Stomach (tissue), 8 donors: ENCODE measurements at regions not wholly inside any gene's neighbourhood (a gene's known extent, or its start where the extent isn't known, plus 50 kb on each side); places are given as distances from the start of the nearest gene placed in this dataset.
A peak's percentile ranks its signal among the peaks of the same experiment; 100 is the strongest.
"Not testable (repeated sequence)": the region's sequence is repeated elsewhere in the genome, so short reads cannot be mapped to it uniquely, and the experiment has no call there.

Experiments
- DNase-seq, 2 donors: peaks; one replicate each; pipeline versions ENCODE4 v3.0.0 to v3.0.0-alpha.2; 2013 to 2019
- H3K27ac ChIP-seq, 5 donors: fragments of 200-600 bp in 4 of 5; sonication (generic) in 4 of 5; one replicate each; pipeline ENCODE4 v1.5.1; 2013 to 2019; ENCODE audit warnings: mild to moderate bottlenecking in 1 of 5, moderate library complexity in 1 of 5
- H3K27me3 ChIP-seq, 3 donors: fragments of 200-600 bp; sonication (generic); one replicate each; pipeline ENCODE4 v1.5.1; 2017 to 2019; ENCODE audit warnings: mixed run types in 1 of 3
- H3K36me3 ChIP-seq, 4 donors: fragments of 200-600 bp; sonication (generic); 1 replicate in 3 of 4; 2 replicates in 1 of 4; pipeline ENCODE4 v1.5.1; 2016 to 2019
- H3K4me1 ChIP-seq, 4 donors: fragments of 200-600 bp; sonication (generic); one replicate each; pipeline ENCODE4 v1.5.1; 2016 to 2019
- H3K4me3 ChIP-seq, 4 donors: fragments of 200-600 bp; sonication (generic) in 3 of 4; one replicate each; pipeline ENCODE4 v1.5.1; 2016 to 2019; ENCODE audit warnings: mild to moderate bottlenecking in 1 of 4
- H3K9me3 ChIP-seq, 4 donors: fragments of 200-600 bp; sonication (generic); one replicate each; pipeline ENCODE4 v1.5.1; 2016 to 2019
- EP300 ChIP-seq: sonication (generic); formaldehyde crosslinking; IDR thresholded peaks from one replicate; pipeline ENCODE4 v1.6.1; 2017; ENCODE audit warnings: antibody characterized with exemption
- POLR2A ChIP-seq, 4 donors: fragments of 450-650 bp; IDR thresholded peaks; one replicate each; pipeline ENCODE4 v1.6.1; 2016; ENCODE audit warnings: antibody characterized with exemption in 4 of 4, control low read depth in 2 of 4, mild to moderate bottlenecking in 1 of 4, moderate library complexity in 1 of 4
- POLR2AphosphoS5 ChIP-seq, 3 donors: sonication (generic); formaldehyde crosslinking; IDR thresholded peaks; one replicate each; pipeline ENCODE4 v1.6.1; 2016; ENCODE audit warnings: antibody characterized with exemption in 3 of 3
- WGBS, 5 donors: extraction: QIAGEN DNeasy Blood & Tissue Kit in 3 of 5; methylation state at CpG; one replicate each; pipeline versions ENCODE4 v1.1.5 to v1.1.7; 2013 to 2018; 5-methylcytosine and 5-hydroxymethylcytosine counted together
- intact Hi-C: fragments of 100-400 bp; cut with DNase I; formaldehyde crosslinking; loops from one replicate; pipeline ENCODE4 v1.15.1; 2023; ENCODE audit warnings: low total_unique reads
- TF ChIP-seq, protein P1 (sequence below), 7 experiments: fragments of 450-650 bp in 4 of 7; fragments of 200-600 bp in 3 of 7; sonication (generic) in 3 of 7; IDR thresholded peaks; one replicate each; pipeline ENCODE4 v1.5.1; 2016 to 2019; ENCODE audit warnings: antibody characterized with exemption in 7 of 7, control low read depth in 2 of 7, mild to moderate bottlenecking in 1 of 7
- donor health status: healthy with polysubstance abuse.
- donor health status: Bipolar disorder and iron deficiency.
- donor health status: healthy.

DNA sequence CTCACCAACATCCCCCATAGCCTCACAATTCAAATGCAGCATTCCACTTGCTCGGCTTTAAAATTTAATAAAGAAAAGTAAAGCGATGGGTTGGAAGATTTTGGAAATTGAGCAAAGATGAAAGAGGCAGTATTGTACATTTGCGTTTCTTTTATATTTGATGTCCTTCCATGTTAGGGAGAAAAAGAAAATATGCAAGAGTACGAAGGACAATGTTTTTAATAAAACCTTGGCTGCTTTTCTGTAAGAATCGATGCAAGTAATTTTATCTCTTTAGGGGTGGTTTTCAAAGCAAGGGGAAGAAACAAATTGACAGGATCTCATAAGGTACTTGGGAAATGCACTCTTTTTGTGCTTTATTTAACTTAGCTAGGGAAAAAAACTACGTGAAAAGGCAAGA, 61.8 kb upstream of the TSC22D2 start:
- 83 to 88% (median 86%) methylated on average over 6 of the region's 6 CpGs for WGBS, 5 donors
- no peaks in the 10 kb centered on the region for H3K27me3 ChIP-seq
- intact Hi-C loops = no loop called here
- DNase-seq = no peak
- peaks cover 4 to 23% (median 9%) of the 10 kb centered on the region in 4 donors for H3K4me1 ChIP-seq
- no peaks in the 10 kb centered on the region for H3K9me3 ChIP-seq
- no peaks in the 10 kb centered on the region for H3K36me3 ChIP-seq
- TF ChIP-seq POLR2AphosphoS5 (IDR thresholded peaks at IDR 0.05) (no peak), EP300 (no peak), POLR2A (IDR thresholded peaks at IDR 0.05) (no peak)
- TF ChIP-seq, protein P1, sequence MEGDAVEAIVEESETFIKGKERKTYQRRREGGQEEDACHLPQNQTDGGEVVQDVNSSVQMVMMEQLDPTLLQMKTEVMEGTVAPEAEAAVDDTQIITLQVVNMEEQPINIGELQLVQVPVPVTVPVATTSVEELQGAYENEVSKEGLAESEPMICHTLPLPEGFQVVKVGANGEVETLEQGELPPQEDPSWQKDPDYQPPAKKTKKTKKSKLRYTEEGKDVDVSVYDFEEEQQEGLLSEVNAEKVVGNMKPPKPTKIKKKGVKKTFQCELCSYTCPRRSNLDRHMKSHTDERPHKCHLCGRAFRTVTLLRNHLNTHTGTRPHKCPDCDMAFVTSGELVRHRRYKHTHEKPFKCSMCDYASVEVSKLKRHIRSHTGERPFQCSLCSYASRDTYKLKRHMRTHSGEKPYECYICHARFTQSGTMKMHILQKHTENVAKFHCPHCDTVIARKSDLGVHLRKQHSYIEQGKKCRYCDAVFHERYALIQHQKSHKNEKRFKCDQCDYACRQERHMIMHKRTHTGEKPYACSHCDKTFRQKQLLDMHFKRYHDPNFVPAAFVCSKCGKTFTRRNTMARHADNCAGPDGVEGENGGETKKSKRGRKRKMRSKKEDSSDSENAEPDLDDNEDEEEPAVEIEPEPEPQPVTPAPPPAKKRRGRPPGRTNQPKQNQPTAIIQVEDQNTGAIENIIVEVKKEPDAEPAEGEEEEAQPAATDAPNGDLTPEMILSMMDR (IDR thresholded peaks at IDR 0.05) = no peak
- H3K27ac ChIP-seq = no peak overlapping the region
- no peak overlapping the region for H3K4me3 ChIP-seq

DNA sequence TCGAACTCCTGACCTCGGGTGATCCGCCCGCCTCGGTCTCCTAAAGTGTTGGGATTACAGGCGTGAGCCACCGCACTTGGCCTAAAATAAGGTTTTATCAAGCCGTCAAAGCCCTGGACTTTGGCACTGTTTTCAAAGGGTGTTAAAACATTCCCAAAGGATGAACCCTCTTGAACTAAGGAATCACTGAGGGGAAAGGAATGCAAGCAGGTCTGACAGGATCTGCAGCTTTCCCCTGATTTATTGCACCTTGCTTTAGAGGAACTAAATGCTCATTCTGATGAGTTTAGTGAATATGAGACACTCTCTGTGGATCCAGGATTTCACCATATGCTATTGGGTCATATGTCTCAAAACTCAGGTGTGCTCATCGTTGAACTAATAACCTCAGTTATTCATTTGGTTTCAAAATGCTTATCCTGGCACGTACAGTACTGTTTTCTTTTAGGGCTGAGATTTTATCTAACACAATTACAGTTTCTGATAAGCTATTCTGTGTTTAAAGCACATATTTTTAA, 63.0 kb upstream of the TSC22D2 start:
- H3K27me3 ChIP-seq = no peaks in the 10 kb centered on the region
- TF ChIP-seq POLR2AphosphoS5 (IDR thresholded peaks at IDR 0.05) (peak in 2 of 3 donors; percentile 49 to 81), POLR2A (IDR thresholded peaks at IDR 0.05) (no peak)
- peak; percentile 58 to 85 for DNase-seq
- H3K36me3 ChIP-seq = no peaks in the 10 kb centered on the region
- no peak overlapping the region for H3K27ac ChIP-seq
- peaks cover 4 to 23% (median 9%) of the 10 kb centered on the region in 4 donors for H3K4me1 ChIP-seq
- H3K9me3 ChIP-seq = no peaks in the 10 kb centered on the region
- no peak overlapping the region for H3K4me3 ChIP-seq
- intact Hi-C loops = no loop called here
- 35 to 66% (median 37%) methylated on average over 9 to 10 of the region's 10 CpGs for WGBS, 5 donors

DNA sequence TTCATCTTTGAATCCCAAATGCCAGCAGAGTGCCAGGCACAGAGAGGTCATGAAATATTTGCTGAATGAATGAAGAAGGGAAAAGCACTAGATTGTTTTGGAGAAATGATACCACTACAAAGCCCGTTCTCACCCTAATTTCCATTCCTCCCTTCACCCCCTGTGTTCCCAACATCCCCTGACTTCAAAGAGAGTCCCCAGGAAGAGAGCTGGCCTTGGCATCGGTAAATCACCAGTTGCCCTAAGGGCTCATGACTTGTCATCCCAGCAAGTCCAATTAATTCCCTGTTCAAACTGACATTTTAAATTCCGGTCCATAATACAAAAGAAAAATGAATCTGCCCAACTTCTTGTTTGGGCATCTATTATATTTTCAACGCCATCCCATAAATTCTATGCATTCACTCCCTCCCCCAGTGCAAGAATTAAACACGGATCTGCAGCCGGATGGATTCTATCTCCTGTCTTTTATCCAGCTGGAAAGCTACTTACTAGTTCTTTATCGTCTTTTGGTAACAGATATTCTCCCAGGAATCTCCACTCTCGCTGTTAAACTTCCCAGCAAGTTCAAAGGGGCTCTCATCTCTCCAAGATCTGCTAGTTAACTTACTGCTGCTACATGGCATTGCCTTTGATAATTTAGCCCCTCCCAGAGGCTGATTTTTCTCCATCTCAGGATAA, 63.9 kb upstream of the TSC22D2 start:
- intact Hi-C loops = no loop called here
- no peak overlapping the region for H3K4me3 ChIP-seq
- no peaks in the 10 kb centered on the region for H3K9me3 ChIP-seq
- peak in 1 of 2 donors; percentile 28 for DNase-seq
- peaks cover 4 to 23% (median 6%) of the 10 kb centered on the region in 4 donors for H3K4me1 ChIP-seq
- WGBS, 5 donors = 78 to 86% (median 83%) methylated on average over 8 of the region's 8 CpGs
- no peak for TF ChIP-seq POLR2A (IDR thresholded peaks at IDR 0.05)
- TF ChIP-seq, protein P1 (IDR thresholded peaks at IDR 0.05) = no peak
- TF ChIP-seq POLR2AphosphoS5 (IDR thresholded peaks at IDR 0.05) = no peak
- no peak for TF ChIP-seq EP300
- H3K36me3 ChIP-seq = no peaks in the 10 kb centered on the region
- no peak overlapping the region for H3K27ac ChIP-seq
- H3K27me3 ChIP-seq = no peaks in the 10 kb centered on the region

DNA sequence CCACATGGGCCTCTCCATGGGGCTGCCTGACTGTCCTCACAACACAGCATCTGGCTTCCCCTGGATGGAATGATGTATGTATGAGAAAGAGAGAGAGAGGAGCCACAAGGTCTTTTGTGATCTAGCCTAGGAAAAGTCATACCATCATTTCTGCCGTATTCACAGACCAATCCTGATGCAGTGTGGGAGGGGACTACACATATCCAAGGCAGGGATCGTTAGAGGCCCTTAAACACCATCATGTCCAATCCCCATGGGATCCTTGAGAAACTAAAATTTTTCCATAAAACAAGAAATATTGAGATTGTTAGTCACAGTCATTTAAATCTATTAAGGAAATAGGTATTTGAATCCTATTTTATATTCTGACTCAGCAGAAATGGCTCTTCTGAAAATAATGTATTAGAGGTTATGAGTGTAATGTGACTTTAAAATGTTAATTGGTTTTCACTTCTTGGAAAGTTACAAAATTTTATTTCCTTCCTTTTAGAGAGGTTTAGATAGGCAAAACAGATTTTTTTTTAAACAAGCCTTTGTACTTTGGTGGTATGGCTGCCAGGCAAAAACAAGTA, 65.1 kb upstream of the TSC22D2 start:
- H3K36me3 ChIP-seq = no peaks in the 10 kb centered on the region
- no peak for DNase-seq
- no peak for TF ChIP-seq POLR2A (IDR thresholded peaks at IDR 0.05)
- no peak for TF ChIP-seq EP300
- no peak for TF ChIP-seq POLR2AphosphoS5 (IDR thresholded peaks at IDR 0.05)
- TF ChIP-seq, protein P1 (IDR thresholded peaks at IDR 0.05) = no peak
- no peaks in the 10 kb centered on the region for H3K27me3 ChIP-seq
- 85 to 94% (median 89%) methylated on average over 2 of the region's 2 CpGs for WGBS, 5 donors
- H3K4me3 ChIP-seq = no peak overlapping the region
- intact Hi-C loops = no loop called here
- no peaks in the 10 kb centered on the region for H3K9me3 ChIP-seq
- H3K27ac ChIP-seq = no peak overlapping the region
- peaks cover 0 to 13% (median 2%) of the 10 kb centered on the region in 4 donors for H3K4me1 ChIP-seq

DNA sequence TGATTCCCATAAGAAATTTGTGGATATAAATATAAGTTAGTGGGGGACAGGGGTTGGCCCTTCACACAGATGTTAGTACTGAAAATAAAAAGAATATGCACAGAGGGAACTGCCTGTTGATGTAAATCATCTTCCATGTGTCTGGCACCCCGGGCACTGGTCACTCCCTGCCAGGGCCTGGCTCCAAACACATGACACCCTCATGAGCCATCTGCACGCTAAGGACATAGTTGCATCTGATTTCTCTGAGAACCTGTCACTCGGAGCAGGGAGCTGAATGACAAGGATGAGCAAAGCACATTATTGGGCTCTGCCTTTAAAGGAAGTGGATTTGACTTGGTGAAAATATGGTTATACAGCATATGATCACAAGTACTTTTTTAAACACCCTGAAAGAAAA, 66.2 kb upstream of the TSC22D2 start:
- no peak overlapping the region for H3K27ac ChIP-seq
- no peaks in the 10 kb centered on the region for H3K36me3 ChIP-seq
- H3K9me3 ChIP-seq = no peaks in the 10 kb centered on the region
- no peaks in the 10 kb centered on the region for H3K27me3 ChIP-seq
- TF ChIP-seq EP300 = no peak
- no peak for TF ChIP-seq POLR2A (IDR thresholded peaks at IDR 0.05)
- peaks cover 0 to 2% (median 0%) of the 10 kb centered on the region in 4 donors for H3K4me1 ChIP-seq
- intact Hi-C loops = no loop called here
- no peak for DNase-seq
- WGBS, 5 donors = 73 to 92% (median 90%) methylated on average over 3 of the region's 3 CpGs
- no peak overlapping the region for H3K4me3 ChIP-seq

DNA sequence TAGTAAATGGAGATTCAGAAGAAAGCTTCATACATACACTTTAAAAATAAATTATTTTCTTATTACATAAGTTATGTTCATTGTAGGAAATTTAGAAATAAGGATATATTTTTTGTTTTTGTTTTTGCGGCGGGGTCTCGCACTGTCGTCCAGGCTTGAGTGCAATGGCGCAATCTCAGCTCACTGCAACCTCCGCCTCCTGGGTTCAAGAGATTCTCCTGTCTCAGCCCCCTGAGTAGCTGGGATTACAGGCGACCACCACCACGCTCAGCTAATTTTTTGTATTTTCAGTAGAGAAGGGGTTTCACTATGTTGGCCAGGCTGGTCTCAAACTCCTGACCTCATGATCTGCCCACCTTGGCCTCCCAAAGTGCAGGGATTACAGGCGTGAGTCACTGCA, 71.7 kb upstream of the TSC22D2 start:
- H3K4me3 ChIP-seq, H3K9me3 ChIP-seq, intact Hi-C loops, DNase-seq, H3K27ac ChIP-seq, H3K27me3 ChIP-seq, H3K36me3 ChIP-seq, H3K4me1 ChIP-seq: not testable (repeated sequence)
- WGBS, 5 donors = 88 to 96% (median 93%) methylated on average over 9 of the region's 9 CpGs
